ENCODE measurements at regions not wholly inside any gene's neighbourhood (a gene's known extent, or its start where the extent isn't known, plus 50 kb on each side); places are given as distances from the start of the nearest gene placed in this dataset.
"Not testable (repeated sequence)": the region's sequence is repeated elsewhere in the genome, so short reads cannot be mapped to it uniquely, and the experiment has no call there.

GRCh38 chr2:38146907-38147307 lies 71.0 kb upstream of the CYP1B1 start:
- no peak for DNase-seq (ENCODE audit: low spot score)

- DNase-seq (ENCODE audit: low spot score): peak; percentile 69
Measured at GRCh38 chr2:38146275-38146906, 70.4 kb upstream of the CYP1B1 start.

- no peak for DNase-seq (ENCODE audit: low spot score)
Measured at GRCh38 chr2:38145236-38145635, 69.3 kb upstream of the CYP1B1 start.

- DNase-seq (ENCODE audit: low spot score): no peak
Measured at GRCh38 chr2:38142627-38143026, 66.7 kb upstream of the CYP1B1 start.

- DNase-seq (ENCODE audit: low spot score): no peak
Measured at GRCh38 chr2:38141501-38141900, 65.5 kb upstream of the CYP1B1 start.

GRCh38 chr2:38138996-38139395 lies 63.0 kb upstream of the CYP1B1 start:
- DNase-seq (ENCODE audit: low spot score): no peak

GRCh38 chr2:38138419-38138818 lies 62.5 kb upstream of the CYP1B1 start:
- no peak for DNase-seq (ENCODE audit: low spot score)

- DNase-seq (ENCODE audit: low spot score): not testable (repeated sequence)
Measured at GRCh38 chr2:38137958-38138357, 62.0 kb upstream of the CYP1B1 start.

GRCh38 chr2:38131676-38132075 lies 55.7 kb upstream of the CYP1B1 start:
- no peak for DNase-seq (ENCODE audit: low spot score)

GRCh38 chr2:38130876-38131275 lies 54.9 kb upstream of the CYP1B1 start:
- DNase-seq (ENCODE audit: low spot score): peak; percentile 68

- no peak for DNase-seq (ENCODE audit: low spot score)
Measured at GRCh38 chr2:38129987-38130386, 54.0 kb upstream of the CYP1B1 start.

GRCh38 chr2:38129481-38129880 lies 53.5 kb upstream of the CYP1B1 start:
- DNase-seq (ENCODE audit: low spot score): no peak

- DNase-seq (ENCODE audit: low spot score): peak; percentile 74
Measured at GRCh38 chr2:38128653-38129052, 52.7 kb upstream of the CYP1B1 start.

- DNase-seq (ENCODE audit: low spot score): no peak
Measured at GRCh38 chr2:38127277-38127676, 51.3 kb upstream of the CYP1B1 start.

- DNase-seq (ENCODE audit: low spot score): no peak
Measured at GRCh38 chr2:38125842-38126241, 49.9 kb upstream of the CYP1B1 start.

Measured in Ammon's horn (tissue), 1 donor.